ENCODE measurements at regions not wholly inside any gene's neighbourhood (a gene's known extent, or its start where the extent isn't known, plus 50 kb on each side); places are given as distances from the start of the nearest gene placed in this dataset.
A peak's percentile ranks its signal among the peaks of the same experiment; 100 is the strongest.

- TF ChIP-seq, protein P1, sequence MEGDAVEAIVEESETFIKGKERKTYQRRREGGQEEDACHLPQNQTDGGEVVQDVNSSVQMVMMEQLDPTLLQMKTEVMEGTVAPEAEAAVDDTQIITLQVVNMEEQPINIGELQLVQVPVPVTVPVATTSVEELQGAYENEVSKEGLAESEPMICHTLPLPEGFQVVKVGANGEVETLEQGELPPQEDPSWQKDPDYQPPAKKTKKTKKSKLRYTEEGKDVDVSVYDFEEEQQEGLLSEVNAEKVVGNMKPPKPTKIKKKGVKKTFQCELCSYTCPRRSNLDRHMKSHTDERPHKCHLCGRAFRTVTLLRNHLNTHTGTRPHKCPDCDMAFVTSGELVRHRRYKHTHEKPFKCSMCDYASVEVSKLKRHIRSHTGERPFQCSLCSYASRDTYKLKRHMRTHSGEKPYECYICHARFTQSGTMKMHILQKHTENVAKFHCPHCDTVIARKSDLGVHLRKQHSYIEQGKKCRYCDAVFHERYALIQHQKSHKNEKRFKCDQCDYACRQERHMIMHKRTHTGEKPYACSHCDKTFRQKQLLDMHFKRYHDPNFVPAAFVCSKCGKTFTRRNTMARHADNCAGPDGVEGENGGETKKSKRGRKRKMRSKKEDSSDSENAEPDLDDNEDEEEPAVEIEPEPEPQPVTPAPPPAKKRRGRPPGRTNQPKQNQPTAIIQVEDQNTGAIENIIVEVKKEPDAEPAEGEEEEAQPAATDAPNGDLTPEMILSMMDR (IDR thresholded peaks at IDR 0.05; ENCODE audit: low read depth, low read length), result no peak
- no peak overlapping the region for H3K4me3 ChIP-seq (replicated peaks in 1 of 2; ENCODE audit: low read depth in 2 of 2, low read length in 2 of 2)
- no peak for DNase-seq (ENCODE audit: low read depth in 2 of 2)
These were observed 162.2 kb upstream of the ITGB1 start for GRCh38 chr10:33120275-33120674.

GRCh38 chr10:33117816-33118215, 159.8 kb upstream of the ITGB1 start:
- no peak for DNase-seq (ENCODE audit: low read depth in 2 of 2)
- TF ChIP-seq, protein P1 (IDR thresholded peaks at IDR 0.05; ENCODE audit: low read depth, low read length), result no peak
- H3K4me3 ChIP-seq (replicated peaks in 1 of 2; ENCODE audit: low read depth in 2 of 2, low read length in 2 of 2), result no peak overlapping the region

DNA sequence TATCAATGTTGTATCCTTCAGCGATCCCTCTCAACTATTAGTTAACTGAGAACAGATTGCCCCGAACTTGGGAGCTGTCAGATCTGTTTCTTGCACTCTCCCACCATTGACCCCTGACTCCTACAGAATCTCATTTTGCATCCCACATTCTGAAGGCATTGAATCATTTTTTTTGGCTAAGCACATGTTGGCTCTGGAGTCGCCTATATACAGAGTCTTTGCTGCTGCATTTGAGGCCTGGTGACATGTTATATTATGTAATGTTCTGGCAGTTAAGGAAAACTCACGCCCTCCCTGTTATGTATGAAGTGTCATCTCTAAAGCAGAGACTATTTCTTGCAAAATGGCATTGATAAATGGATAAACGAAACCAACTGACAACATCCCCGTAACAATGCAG, 159.2 kb upstream of the ITGB1 start:
- H3K4me3 ChIP-seq (replicated peaks in 1 of 2; ENCODE audit: low read depth in 2 of 2, low read length in 2 of 2), result no peak overlapping the region
- peak in 1 of 2 donors; percentile 48 for DNase-seq (ENCODE audit: low read depth in 2 of 2)
- TF ChIP-seq, protein P1 (IDR thresholded peaks at IDR 0.05; ENCODE audit: low read depth, low read length), result no peak

- DNase-seq (ENCODE audit: low read depth in 2 of 2), result peak; percentile 71 to 81
- TF ChIP-seq, protein P1 (IDR thresholded peaks at IDR 0.05; ENCODE audit: low read depth, low read length), result peak; percentile 42
- H3K4me3 ChIP-seq (replicated peaks in 1 of 2; ENCODE audit: low read depth in 2 of 2, low read length in 2 of 2), result no peak overlapping the region
These were observed 158.0 kb upstream of the ITGB1 start for GRCh38 chr10:33115738-33116719.

- TF ChIP-seq, protein P1 (IDR thresholded peaks at IDR 0.05; ENCODE audit: low read depth, low read length), result no peak
- no peak overlapping the region for H3K4me3 ChIP-seq (replicated peaks in 1 of 2; ENCODE audit: low read depth in 2 of 2, low read length in 2 of 2)
- peak; percentile 73 to 75 for DNase-seq (ENCODE audit: low read depth in 2 of 2)
These were observed 156.5 kb upstream of the ITGB1 start for GRCh38 chr10:33114451-33114952.

DNA sequence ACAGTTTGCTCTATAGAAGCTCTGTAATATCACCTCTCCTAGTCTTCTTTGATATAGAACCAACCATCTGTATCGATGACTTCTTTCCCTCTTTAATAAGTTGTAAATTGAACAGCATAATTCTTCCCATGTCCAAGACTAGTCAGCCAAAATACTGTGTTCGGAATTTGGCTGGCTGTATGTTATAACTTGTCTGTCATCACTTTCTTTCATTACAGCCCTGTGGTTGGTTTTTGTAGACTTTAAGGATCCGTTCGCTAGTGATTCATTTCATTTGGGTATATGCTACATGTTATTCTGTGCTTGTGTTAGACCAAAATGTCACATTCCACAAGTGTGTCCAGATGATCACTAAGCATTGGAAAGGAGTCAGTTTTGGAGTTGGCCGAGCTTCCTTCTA, 155.4 kb upstream of the ITGB1 start:
- TF ChIP-seq, protein P1 (IDR thresholded peaks at IDR 0.05; ENCODE audit: low read depth, low read length), result no peak
- peak; percentile 72 to 82 for DNase-seq (ENCODE audit: low read depth in 2 of 2)
- H3K4me3 ChIP-seq (replicated peaks in 1 of 2; ENCODE audit: low read depth in 2 of 2, low read length in 2 of 2), result no peak overlapping the region

Measured in cardiac fibroblast (primary cell).